Iris pigment epithelial cell (primary cell): ENCODE measurements at regions not wholly inside any gene's neighbourhood (a gene's known extent, or its start where the extent isn't known, plus 50 kb on each side); places are given as distances from the start of the nearest gene placed in this dataset.
"Not testable (repeated sequence)": the region's sequence is repeated elsewhere in the genome, so short reads cannot be mapped to it uniquely, and the experiment has no call there.

Experiments used
- DNase-seq: peaks from one replicate; pipeline ENCODE4 v3.0.0-alpha.2; 2011; ENCODE audit warnings: low read depth

DNA sequence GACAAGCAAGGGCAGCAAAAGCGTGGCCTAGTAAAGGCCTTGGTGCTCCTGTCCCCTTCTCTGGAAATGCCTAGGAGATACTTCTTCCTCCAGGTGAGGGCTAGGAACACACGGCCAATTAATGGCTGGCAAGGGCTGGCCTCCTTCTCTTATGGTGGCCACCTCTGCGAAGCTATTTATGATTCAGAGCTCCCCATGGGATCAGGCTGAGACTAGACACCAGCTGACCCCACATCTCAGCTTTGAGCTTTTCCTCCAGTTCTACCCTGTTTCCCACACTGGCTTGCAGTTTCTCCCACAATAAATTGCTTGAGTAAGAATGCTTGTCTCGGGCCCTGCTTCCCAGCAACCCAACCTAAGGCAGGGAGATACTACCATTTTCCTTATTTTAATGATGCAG is 53.7 kb downstream of the CAMK2N1 start:
- no peak for DNase-seq

- DNase-seq, result no peak
Observed at GRCh38 chr1:20431176-20431460, 54.9 kb downstream of the CAMK2N1 start.

- DNase-seq, result no peak
Observed at GRCh38 chr1:20430355-20431175, 55.4 kb downstream of the CAMK2N1 start.

- peak; percentile 23 for DNase-seq
Observed at GRCh38 chr1:20429296-20429695, 56.7 kb downstream of the CAMK2N1 start.

- DNase-seq, result no peak
Observed at GRCh38 chr1:20428841-20429240, 57.2 kb downstream of the CAMK2N1 start.

GRCh38 chr1:20426923-20427322 is 59.1 kb downstream of the CAMK2N1 start:
- DNase-seq, result peak; percentile 89

GRCh38 chr1:20426371-20426770 is 59.6 kb downstream of the CAMK2N1 start:
- no peak for DNase-seq

- DNase-seq, result no peak
Observed at GRCh38 chr1:20425622-20426021, 60.4 kb downstream of the CAMK2N1 start.

DNA sequence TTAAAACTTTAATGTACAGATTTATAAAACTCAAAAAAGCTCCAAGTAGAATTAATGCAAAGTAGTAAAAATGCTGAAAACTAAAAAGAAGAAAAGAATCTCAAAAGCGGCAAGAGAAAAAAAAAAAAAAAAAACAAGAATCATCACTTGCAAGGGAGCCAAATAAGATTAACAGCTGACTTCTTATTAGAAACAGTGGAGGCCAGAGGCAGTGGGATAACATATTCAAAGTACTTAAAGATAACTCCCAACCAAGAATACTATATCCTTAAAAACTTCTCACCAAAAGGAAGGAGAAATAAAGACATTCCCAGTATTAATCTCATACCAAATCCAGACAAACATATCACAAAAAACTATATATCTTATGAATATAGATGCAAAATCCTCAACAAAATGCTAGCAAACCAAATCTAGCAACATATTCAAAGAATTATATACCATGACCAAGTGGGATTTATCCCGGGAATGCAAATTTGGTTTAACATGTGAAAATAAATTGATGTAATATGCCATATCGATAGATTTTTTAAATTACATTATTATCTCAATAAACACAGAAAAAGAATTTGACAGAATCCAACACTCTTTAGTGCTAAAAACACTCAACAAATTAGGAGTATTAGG is 62.7 kb downstream of the CAMK2N1 start:
- no peak for DNase-seq

GRCh38 chr1:20421441-20421840 is 64.6 kb downstream of the CAMK2N1 start:
- no peak for DNase-seq

- no peak for DNase-seq
Observed at GRCh38 chr1:20417581-20417980, 68.4 kb downstream of the CAMK2N1 start.

DNA sequence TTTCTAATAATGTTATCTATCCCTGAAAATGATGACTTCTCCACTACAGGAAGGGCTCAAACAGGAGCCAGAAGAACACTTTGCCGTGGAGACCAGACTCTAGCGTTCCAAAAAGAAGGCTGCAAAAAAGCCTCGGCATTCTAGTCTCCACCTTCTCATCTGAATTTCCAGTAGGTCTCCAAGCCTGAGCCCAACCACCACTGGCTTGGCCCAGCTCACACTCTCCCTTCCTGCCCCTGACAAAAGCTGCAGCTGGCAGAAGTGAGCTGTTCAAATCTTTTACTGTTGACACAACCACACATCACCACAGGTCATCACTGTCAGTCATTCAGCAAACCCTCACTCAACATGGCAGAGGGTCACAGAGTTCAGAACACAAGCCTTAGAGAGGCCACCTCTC is 69.3 kb downstream of the CAMK2N1 start:
- DNase-seq, result no peak

- no peak for DNase-seq
Observed at GRCh38 chr1:20413776-20414140, 72.3 kb downstream of the CAMK2N1 start.

- no peak for DNase-seq
Observed at GRCh38 chr1:20413136-20413775, 72.8 kb downstream of the CAMK2N1 start.

DNA sequence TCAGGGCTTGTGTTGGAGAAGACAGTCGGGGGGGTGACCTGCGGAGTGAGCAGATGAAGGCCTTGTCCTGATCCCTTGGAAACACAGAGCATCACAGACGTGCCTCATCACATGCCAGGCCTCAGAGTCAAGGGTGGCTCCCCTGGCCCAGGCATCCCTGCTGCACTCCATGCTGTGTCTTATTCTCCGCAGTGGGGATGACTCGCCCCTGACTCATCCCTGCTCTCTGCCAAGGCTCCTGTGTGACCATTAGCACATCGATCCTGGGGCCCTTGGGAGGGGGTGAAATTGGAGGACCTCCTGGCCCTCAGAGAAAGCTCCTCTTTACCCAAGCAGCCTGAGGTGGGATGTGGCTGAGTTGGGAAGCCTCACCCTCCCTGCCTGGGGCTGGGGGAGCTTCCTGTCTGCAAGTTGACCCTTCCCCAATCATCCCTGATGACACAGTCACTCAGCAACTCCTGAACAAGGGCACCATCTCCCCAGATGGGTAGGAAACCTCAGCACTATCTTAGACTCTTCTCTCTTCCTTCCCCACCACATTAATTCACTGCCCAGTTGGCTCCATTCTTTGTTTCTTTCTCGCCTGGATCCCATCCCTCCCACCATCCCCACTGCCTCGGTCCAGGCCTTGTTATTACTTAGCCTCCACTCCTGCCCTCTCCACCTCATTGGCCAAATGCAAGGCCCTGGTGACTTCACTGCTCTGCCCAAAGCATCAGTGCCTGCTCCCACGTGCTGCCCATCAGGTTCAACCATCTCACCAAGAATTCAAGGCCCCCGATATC is 74.6 kb downstream of the CAMK2N1 start:
- DNase-seq, result peak; percentile 82

- DNase-seq, result no peak
Observed at GRCh38 chr1:20410503-20410902, 75.5 kb downstream of the CAMK2N1 start.

DNA sequence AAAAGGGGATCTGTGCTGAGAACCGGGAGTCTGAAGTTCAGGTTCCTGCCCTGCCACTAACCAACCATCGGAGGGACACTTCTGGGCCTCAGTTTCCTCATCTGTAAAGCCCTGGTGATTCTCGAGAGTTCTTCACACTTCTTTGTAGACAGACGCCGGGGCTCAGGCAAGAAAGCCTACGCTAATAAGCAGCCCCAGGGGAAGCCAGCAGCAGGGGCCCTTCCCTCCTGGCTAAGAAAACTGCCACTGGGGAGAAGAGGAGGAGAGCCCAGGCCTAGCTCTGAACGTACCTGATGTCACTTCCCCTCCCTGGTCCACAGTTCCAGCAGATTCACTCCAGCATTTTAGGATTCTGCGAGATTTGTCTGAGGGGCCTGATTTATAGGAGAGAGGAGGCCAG is 76.0 kb downstream of the CAMK2N1 start:
- DNase-seq, result no peak

GRCh38 chr1:20409012-20409411 is 77.0 kb downstream of the CAMK2N1 start:
- DNase-seq, result no peak

DNA sequence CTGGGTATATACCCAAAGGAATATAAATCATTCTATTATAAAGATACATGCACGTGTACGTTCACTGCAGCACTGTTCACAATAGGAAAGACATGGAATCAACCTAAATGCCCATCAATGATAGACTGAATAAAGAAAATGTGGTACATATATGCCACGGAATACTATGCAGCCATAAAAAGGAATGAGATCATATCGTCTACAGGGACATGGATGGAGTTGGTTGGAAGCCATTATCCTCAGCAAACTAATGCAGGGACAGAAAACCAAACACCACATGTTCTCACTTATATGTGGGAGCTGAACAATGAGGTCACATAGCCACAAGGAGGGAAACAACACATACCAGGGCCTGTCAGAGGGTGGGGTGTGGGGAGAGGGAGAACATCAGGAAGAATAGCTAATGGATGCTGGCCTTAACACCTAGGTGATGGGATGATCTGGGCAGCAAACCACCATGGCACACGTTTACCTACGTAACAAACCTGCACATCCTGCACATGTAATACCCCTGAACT is 77.8 kb downstream of the CAMK2N1 start:
- DNase-seq, result not testable (repeated sequence)

- DNase-seq, result no peak
Observed at GRCh38 chr1:20405893-20406604, 80.0 kb downstream of the CAMK2N1 start.

DNA sequence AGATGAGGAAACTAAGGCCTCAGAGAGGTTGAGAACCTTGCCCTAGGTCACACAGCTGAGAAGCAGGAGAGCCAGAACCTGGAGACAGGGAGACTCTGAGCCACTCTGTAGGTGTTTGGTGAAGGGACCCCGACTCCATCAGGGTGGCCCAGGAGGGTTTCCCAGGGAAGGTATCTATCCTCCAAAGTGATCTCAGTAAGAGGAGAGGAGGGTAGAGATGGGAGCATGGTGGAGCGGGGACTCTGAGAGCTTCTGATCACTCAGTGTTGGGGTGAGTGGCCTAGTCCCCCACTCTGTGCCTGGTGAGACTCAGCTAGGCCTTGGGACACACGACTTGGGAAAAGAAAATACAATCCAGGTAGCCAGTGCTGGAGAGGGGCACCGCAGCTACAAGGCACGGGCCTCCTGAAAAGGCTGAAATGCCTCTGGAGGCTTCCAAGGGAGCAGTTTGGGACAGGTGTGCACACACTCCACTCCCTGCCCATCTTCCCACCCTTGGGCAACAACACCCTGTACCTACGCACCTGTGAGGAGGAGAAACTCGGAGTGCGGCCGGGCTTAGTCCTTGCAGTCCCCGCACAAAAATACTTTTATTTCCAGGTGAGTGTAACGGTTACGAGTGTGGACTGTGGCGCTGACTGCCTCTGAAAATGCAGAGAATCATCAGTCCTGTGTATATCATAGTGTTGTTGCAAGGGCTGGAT is 80.8 kb downstream of the CAMK2N1 start:
- DNase-seq, result no peak
